ENCODE measurements at regions not wholly inside any gene's neighbourhood (a gene's known extent, or its start where the extent isn't known, plus 50 kb on each side); places are given as distances from the start of the nearest gene placed in this dataset.

GRCh38 chr2:204012072-204012653, 75.6 kb downstream of the ICOS start:
- FAIRE-seq: no peak

DNA sequence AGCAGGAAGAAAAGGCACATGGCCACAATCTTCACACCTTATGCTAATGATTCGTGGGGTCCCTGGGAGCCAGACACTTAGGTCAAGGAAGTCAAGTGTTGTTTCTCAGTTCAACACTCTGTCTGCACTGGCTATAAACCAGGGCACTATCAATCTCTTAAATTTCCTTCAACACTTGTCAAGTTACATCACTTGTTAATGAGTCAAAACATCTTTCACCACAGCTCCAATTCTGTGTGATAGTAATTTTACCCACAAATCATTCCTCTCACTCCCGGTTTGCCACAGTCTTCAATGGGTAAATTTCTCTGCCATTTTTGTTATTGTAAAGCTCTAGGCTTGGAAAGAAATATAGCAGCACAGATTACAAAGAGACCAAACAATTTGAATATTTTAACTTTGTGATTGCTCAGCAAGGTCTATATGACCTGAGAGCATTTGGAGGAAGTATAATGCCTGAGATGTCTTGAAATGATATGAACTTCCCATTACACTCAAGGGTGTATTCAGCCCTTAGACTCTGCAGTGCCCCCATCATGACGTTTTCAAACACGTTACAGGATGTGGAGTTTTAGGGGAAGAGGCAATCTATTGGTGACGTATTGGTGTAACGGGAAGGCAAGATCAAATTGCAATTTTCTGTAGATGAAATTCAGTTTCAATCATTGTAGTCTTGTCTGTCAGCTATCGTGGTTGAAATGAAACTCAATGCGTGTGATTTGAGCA, 78.7 kb downstream of the ICOS start:
- no peak for FAIRE-seq

DNA sequence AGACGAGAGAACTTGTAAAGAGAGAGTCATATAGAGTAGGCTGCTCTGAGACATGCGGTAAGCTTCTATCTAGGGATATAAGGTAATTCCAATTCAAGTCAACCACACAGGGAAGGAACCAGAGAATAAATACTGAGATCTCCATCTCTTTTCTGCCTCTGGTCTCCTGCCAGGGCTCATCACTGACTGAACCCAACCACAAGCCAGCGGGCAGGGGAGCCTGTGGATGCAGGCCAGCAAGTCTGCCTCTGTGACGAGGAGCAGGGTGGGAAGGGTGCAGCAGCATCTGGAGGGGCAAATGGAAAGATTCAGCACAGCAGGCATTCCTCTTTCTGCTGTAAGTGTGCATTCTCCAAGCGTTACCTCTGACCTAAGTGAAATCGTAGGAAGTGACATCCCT, 82.2 kb downstream of the ICOS start:
- no peak for FAIRE-seq

GRCh38 chr2:204019572-204020501, 83.3 kb downstream of the ICOS start:
- no peak for FAIRE-seq

DNA sequence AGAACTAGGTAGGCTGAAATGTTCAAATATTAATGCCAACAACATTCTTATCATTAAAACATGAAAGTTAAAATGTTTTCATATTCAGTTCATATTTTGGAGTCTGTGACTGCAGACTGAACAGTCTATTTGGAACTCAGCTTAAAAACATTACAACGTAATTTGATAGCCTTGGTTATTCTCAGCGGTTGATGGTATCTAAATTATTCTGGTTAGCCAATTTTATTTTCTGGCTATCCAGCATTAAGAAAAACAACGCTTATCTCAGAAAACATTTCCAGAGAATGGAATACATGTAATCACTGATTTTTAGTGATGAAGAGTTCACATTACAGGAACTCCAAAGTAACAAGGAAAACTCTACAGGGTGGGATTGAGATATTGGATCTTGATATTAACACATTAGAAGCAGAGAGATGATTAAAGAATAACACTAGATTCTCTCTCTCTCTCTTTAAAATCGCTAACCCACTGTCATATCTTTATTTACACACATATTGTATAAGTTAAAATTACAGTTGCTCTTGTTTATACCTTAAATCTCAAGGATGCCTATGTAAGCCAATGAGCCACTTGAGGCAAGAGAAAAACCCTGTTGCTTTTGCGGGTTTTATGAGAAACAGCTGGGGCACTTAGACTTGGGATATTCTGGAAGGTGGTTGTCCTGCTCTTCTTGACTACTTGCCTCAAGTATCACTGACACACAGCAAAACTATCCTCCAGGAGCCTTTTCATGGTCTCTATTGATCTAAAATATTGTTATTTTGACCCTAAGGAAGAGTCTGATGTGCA, 84.9 kb downstream of the ICOS start:
- FAIRE-seq: no peak

GRCh38 chr2:204022550-204022949, 86.0 kb downstream of the ICOS start:
- no peak for FAIRE-seq

- no peak for FAIRE-seq
Measured at GRCh38 chr2:204023088-204023487, 86.5 kb downstream of the ICOS start.

GRCh38 chr2:204024503-204024902, 87.9 kb downstream of the ICOS start:
- FAIRE-seq: peak; percentile 39

DNA sequence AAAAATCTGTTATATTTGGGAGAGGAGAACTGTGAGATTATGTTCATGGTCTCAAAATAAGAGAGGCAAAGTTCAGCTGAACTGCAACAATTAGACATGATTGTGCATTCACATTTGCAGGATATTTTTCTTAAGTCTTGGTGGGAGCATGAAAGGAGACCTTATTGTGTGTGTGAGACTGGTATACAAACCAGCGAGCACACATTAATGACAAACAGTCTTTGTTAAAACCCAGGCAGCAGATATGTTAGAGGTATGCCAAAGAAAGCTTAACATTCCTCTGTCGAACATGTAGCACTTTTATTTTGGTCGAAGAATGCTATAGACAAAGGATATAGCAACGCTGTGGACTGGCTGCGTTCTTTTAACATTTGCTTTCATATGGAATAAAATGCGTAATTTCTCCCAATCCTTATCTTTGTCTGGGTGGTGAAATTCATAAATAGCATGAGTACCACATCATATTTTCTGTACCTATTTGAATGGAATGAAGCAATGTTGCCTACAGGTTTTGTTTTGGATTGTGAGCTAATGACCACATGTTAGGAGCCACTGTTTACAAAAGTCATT, 88.4 kb downstream of the ICOS start:
- no peak for FAIRE-seq

GRCh38 chr2:204026294-204026693, 89.7 kb downstream of the ICOS start:
- FAIRE-seq: no peak

DNA sequence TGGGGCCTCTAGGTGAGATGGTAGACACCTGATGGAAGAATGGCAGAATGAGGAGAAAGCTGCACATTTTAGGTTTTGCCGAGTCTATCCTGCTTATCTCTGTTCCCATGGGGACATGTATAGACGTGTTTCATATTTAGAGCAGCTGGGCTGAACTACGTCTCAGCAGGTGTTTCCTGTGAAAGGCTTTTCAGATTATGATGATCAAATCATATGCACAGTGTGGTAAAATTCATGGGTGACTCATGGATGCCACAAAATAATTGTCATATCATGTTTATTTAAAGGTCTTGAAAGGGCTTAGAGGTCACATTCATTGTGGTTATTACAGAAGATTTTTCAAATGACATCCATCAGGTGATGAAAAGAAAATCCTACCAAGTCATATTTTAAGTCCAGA, 90.5 kb downstream of the ICOS start:
- no peak for FAIRE-seq

GRCh38 chr2:204030322-204030721, 93.8 kb downstream of the ICOS start:
- no peak for FAIRE-seq

DNA sequence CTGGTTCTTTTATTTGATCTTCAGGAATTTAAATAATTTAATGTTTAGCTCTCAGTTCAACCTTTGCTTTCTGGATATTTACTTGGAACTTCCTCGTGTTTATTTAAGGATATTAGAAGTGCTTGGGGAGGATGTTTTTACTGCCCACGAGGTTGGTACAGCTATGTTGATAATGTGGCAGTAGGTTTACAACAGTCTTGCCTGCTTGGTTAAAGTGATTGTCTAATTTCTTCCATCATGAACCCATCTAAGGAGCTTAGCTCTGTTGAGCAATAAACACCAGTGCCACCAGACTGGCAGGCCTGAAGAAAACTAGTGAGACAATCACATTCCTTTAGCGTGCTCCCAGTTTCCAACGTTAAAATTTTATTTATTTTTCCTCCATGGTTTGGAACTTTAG, 94.5 kb downstream of the ICOS start:
- no peak for FAIRE-seq

- FAIRE-seq: no peak
Measured at GRCh38 chr2:204032301-204032700, 95.7 kb downstream of the ICOS start.

GRCh38 chr2:204033611-204034495, 97.3 kb downstream of the ICOS start:
- FAIRE-seq: no peak

- no peak for FAIRE-seq
Measured at GRCh38 chr2:204036706-204037105, 100.1 kb downstream of the ICOS start.

DNA sequence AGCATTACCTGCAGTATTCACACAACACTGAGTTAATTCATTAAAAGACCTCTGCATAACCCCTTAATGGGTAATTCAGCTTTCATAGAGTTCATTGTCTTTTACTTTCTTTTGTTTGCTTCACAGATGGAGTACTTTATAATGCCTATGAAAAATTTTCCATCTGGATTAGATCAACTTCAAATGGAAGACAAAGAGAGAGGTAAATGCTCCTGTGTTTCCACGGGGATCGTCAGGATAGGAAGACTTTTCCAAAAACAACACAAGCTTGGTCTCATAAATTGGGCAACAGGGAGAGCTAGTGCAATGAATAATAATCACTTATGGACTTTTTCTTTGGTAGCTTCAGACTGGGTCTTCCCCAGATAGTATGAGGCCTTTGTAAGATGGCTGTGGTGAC, 100.7 kb downstream of the ICOS start:
- FAIRE-seq: no peak

- FAIRE-seq: no peak
Measured at GRCh38 chr2:204039298-204039838, 102.8 kb downstream of the ICOS start.

- FAIRE-seq: no peak
Measured at GRCh38 chr2:204040016-204040415, 103.5 kb downstream of the ICOS start.

DNA sequence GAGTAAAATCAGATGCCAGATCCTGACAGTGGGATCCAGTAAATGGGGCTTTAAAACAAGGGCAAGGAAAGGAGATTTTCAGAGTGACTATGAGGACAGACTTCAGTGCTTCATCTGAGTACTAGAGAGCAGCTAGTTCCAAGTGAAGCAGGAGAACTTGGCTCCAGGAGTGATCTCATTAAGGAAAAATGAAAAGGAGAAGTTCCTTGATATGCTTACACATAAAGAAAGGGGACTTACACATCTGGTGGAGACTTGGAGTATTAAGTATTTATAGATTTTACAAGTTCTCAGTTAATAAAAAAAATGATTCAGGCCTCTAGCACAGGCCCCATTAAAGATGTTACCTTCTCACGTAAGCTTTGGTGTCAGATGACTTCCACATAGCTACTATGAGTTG, 105.8 kb downstream of the ICOS start:
- FAIRE-seq: no peak

- no peak for FAIRE-seq
Measured at GRCh38 chr2:204046145-204046544, 109.6 kb downstream of the ICOS start.
